GM12892 (cell line): ENCODE measurements at regions not wholly inside any gene's neighbourhood (a gene's known extent, or its start where the extent isn't known, plus 50 kb on each side); places are given as distances from the start of the nearest gene placed in this dataset.

Source experiments
- POLR2A ChIP-seq: IDR thresholded peaks from 2 replicates; pipeline ENCODE4 v1.6.1; 2011; ENCODE audit warnings: low read depth, low read length, control low read depth
- POLR2AphosphoS5 ChIP-seq: IDR thresholded peaks from 2 replicates; pipeline ENCODE4 v1.6.1; 2011; ENCODE audit warnings: low read depth, low read length, control low read depth

DNA sequence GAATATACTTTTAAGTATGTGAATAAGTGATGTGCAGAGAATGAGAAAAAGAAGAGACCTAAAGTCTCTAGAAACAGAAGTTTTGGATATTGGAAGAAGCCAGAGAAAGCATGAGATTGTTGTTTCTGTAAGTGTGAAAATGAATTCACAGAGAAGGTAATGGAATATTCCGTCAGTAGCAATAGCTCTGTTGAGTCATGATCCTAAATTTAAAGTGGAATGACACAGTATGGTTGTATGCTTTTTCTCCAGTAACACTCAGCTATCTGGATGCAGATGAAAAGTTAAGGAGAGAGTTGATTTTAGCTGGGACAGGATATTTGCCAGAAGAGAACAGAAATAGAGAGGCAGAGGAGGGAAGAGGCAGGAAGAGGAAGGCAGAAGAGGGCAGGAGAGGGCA lies 1166.3 kb downstream of the GALC start:
- TF ChIP-seq POLR2A: no peak
- TF ChIP-seq POLR2AphosphoS5: no peak
